Stomach (tissue), 8 donors: ENCODE measurements at regions not wholly inside any gene's neighbourhood (a gene's known extent, or its start where the extent isn't known, plus 50 kb on each side); places are given as distances from the start of the nearest gene placed in this dataset.
A peak's percentile ranks its signal among the peaks of the same experiment; 100 is the strongest.

ENCODE experiments used
- DNase-seq, 2 donors: peaks; one replicate each; pipeline versions ENCODE4 v3.0.0 to v3.0.0-alpha.2; 2013 to 2019
- H3K27ac ChIP-seq, 5 donors: fragments of 200-600 bp in 4 of 5; sonication (generic) in 4 of 5; one replicate each; pipeline ENCODE4 v1.5.1; 2013 to 2019; ENCODE audit warnings: mild to moderate bottlenecking in 1 of 5, moderate library complexity in 1 of 5
- H3K27me3 ChIP-seq, 3 donors: fragments of 200-600 bp; sonication (generic); one replicate each; pipeline ENCODE4 v1.5.1; 2017 to 2019; ENCODE audit warnings: mixed run types in 1 of 3
- H3K36me3 ChIP-seq, 4 donors: fragments of 200-600 bp; sonication (generic); 1 replicate in 3 of 4; 2 replicates in 1 of 4; pipeline ENCODE4 v1.5.1; 2016 to 2019
- H3K4me1 ChIP-seq, 4 donors: fragments of 200-600 bp; sonication (generic); one replicate each; pipeline ENCODE4 v1.5.1; 2016 to 2019
- H3K4me3 ChIP-seq, 4 donors: fragments of 200-600 bp; sonication (generic) in 3 of 4; one replicate each; pipeline ENCODE4 v1.5.1; 2016 to 2019; ENCODE audit warnings: mild to moderate bottlenecking in 1 of 4
- H3K9me3 ChIP-seq, 4 donors: fragments of 200-600 bp; sonication (generic); one replicate each; pipeline ENCODE4 v1.5.1; 2016 to 2019
- EP300 ChIP-seq: sonication (generic); formaldehyde crosslinking; IDR thresholded peaks from one replicate; pipeline ENCODE4 v1.6.1; 2017; ENCODE audit warnings: antibody characterized with exemption
- POLR2A ChIP-seq, 4 donors: fragments of 450-650 bp; IDR thresholded peaks; one replicate each; pipeline ENCODE4 v1.6.1; 2016; ENCODE audit warnings: antibody characterized with exemption in 4 of 4, control low read depth in 2 of 4, mild to moderate bottlenecking in 1 of 4, moderate library complexity in 1 of 4
- POLR2AphosphoS5 ChIP-seq, 3 donors: sonication (generic); formaldehyde crosslinking; IDR thresholded peaks; one replicate each; pipeline ENCODE4 v1.6.1; 2016; ENCODE audit warnings: antibody characterized with exemption in 3 of 3
- WGBS, 5 donors: extraction: QIAGEN DNeasy Blood & Tissue Kit in 3 of 5; methylation state at CpG; one replicate each; pipeline versions ENCODE4 v1.1.5 to v1.1.7; 2013 to 2018; 5-methylcytosine and 5-hydroxymethylcytosine counted together
- intact Hi-C: fragments of 100-400 bp; cut with DNase I; formaldehyde crosslinking; loops from one replicate; pipeline ENCODE4 v1.15.1; 2023; ENCODE audit warnings: low total_unique reads
- TF ChIP-seq, protein P1 (sequence below), 7 experiments: fragments of 450-650 bp in 4 of 7; fragments of 200-600 bp in 3 of 7; sonication (generic) in 3 of 7; IDR thresholded peaks; one replicate each; pipeline ENCODE4 v1.5.1; 2016 to 2019; ENCODE audit warnings: antibody characterized with exemption in 7 of 7, control low read depth in 2 of 7, mild to moderate bottlenecking in 1 of 7
- donor health status: healthy with polysubstance abuse.
- donor health status: Bipolar disorder and iron deficiency.
- donor health status: healthy.

DNA sequence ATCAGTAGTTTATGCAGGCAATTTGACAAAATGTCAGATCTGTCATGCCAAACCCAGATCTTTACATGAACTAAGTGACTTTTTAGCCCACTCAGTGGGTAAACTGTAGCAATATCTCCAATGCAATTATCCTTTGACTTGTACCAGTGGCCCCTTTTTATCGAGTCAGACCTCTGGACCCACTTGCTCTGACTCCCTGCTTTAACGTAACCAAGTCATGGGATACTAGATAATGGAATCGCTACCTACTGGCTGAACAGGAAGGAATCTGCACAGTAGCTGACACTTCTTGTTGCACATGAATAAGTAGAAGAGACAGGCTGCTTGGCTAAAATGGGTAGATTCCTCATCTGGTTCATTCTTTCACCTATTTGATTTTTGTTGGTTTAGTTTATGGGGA lies 128.4 kb upstream of the LYPLAL1 start:
- Histone ChIP-seq H3K27ac (no peak overlapping the region), H3K4me1 (peaks cover 0 to 8% (median 0%) of the 10 kb centered on the region in 4 donors), H3K36me3 (no peaks in the 10 kb centered on the region), H3K27me3 (no peaks in the 10 kb centered on the region), H3K4me3 (no peak overlapping the region), H3K9me3 (no peaks in the 10 kb centered on the region)
- 89 to 97% (median 92%) methylated on average over 3 of the region's 3 CpGs for WGBS, 5 donors
- no peak for DNase-seq
- TF ChIP-seq EP300: no peak
- TF ChIP-seq, protein P1, sequence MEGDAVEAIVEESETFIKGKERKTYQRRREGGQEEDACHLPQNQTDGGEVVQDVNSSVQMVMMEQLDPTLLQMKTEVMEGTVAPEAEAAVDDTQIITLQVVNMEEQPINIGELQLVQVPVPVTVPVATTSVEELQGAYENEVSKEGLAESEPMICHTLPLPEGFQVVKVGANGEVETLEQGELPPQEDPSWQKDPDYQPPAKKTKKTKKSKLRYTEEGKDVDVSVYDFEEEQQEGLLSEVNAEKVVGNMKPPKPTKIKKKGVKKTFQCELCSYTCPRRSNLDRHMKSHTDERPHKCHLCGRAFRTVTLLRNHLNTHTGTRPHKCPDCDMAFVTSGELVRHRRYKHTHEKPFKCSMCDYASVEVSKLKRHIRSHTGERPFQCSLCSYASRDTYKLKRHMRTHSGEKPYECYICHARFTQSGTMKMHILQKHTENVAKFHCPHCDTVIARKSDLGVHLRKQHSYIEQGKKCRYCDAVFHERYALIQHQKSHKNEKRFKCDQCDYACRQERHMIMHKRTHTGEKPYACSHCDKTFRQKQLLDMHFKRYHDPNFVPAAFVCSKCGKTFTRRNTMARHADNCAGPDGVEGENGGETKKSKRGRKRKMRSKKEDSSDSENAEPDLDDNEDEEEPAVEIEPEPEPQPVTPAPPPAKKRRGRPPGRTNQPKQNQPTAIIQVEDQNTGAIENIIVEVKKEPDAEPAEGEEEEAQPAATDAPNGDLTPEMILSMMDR (IDR thresholded peaks at IDR 0.05): no peak
- TF ChIP-seq POLR2A (IDR thresholded peaks at IDR 0.05): no peak
- no peak for TF ChIP-seq POLR2AphosphoS5 (IDR thresholded peaks at IDR 0.05)
- intact Hi-C loops: no loop called here

DNA sequence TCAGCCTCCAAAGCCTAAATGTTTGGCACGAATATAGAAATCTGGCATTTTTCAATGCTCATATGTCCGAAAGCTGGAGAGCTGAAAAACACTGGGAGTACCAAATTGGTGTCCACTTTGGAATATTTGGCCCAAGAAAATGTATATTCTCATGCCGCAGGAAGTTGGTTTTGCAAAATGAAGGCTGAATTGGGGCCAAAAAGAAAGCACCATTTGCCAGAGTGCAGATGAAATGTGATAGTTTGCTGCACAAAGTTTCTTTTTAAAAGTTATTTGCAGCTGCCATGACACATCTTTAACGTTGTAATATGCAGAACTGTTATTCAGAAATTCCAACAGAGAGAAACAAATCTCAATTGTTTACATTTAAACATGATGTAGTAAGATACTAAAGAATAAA lies 124.2 kb upstream of the LYPLAL1 start:
- peaks cover 0 to 8% (median 0%) of the 10 kb centered on the region in 4 donors for H3K4me1 ChIP-seq
- intact Hi-C loops: no loop called here
- no peaks in the 10 kb centered on the region for H3K9me3 ChIP-seq
- H3K27ac ChIP-seq: no peak overlapping the region
- H3K27me3 ChIP-seq: no peaks in the 10 kb centered on the region
- 45 to 67% (median 63%) methylated on average over 4 of the region's 4 CpGs for WGBS, 5 donors
- peak in 1 of 2 donors; percentile 45 for DNase-seq
- H3K36me3 ChIP-seq: no peaks in the 10 kb centered on the region
- TF ChIP-seq EP300 (no peak), POLR2AphosphoS5 (IDR thresholded peaks at IDR 0.05) (no peak), POLR2A (IDR thresholded peaks at IDR 0.05) (no peak)
- TF ChIP-seq, protein P1 (IDR thresholded peaks at IDR 0.05): no peak
- no peak overlapping the region for H3K4me3 ChIP-seq

DNA sequence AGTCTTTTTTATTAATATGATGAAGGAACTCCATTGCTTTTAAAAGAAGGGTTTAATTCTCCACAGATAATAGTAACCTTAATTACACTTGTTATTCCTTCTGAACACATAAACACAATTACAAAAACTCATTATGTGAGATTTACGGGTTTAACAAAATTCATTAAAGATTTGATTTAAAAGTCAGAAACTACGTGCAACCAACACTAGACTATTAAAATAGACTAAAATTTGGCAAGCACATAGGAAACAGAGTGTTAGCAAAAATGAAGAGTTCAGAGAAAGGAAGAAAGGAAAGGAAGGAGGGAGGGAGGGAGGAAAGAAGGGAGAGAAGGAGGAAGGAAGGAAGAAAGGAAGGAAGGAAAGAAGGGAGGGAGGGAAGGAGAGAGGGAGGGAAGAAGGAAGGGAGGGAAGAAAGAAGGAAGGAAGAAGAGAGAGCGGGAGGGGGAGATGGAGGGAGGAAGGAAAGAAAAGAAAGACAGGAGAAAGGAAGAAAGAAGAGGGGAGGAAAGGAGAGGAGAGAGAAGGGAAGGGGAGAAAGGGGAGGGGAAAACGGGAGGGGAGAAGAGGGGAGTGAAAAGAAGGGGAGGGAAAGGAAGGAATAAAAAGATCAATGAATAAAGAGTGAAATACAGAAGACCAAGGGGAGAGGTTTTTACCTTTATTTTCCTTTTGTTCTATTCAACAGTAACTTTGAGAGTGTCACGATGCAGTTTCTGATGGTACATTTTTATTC lies 123.4 kb upstream of the LYPLAL1 start:
- peaks cover 0 to 8% (median 0%) of the 10 kb centered on the region in 4 donors for H3K4me1 ChIP-seq
- no peak overlapping the region for H3K27ac ChIP-seq
- 66 to 82% (median 79%) methylated on average over 5 of the region's 5 CpGs for WGBS, 5 donors
- DNase-seq: no peak
- TF ChIP-seq, protein P1 (IDR thresholded peaks at IDR 0.05): no peak
- no peaks in the 10 kb centered on the region for H3K27me3 ChIP-seq
- no peak overlapping the region for H3K4me3 ChIP-seq
- intact Hi-C loops: no loop called here
- no peaks in the 10 kb centered on the region for H3K9me3 ChIP-seq
- no peaks in the 10 kb centered on the region for H3K36me3 ChIP-seq

DNA sequence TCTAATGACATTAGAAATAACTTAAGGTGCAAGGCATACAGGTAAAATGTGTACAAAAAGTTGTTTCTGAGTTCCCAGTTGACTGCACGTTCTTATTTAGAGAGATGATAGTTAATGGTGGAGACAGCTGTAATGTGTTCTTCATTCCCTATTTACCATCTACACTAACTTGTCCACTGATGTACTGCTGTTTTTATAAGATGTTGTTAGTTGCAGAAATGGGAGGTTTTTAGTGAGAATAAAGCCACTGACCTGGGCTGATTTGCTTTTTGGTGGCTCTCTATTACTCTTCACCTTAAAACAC lies 122.9 kb upstream of the LYPLAL1 start:
- no peaks in the 10 kb centered on the region for H3K27me3 ChIP-seq
- H3K4me3 ChIP-seq: no peak overlapping the region
- TF ChIP-seq, protein P1 (IDR thresholded peaks at IDR 0.05): no peak
- no peak for TF ChIP-seq POLR2A (IDR thresholded peaks at IDR 0.05)
- no peak for TF ChIP-seq EP300
- no peak for TF ChIP-seq POLR2AphosphoS5 (IDR thresholded peaks at IDR 0.05)
- no peak overlapping the region for H3K27ac ChIP-seq
- H3K4me1 ChIP-seq: peaks cover 0 to 8% (median 0%) of the 10 kb centered on the region in 4 donors
- H3K9me3 ChIP-seq: no peaks in the 10 kb centered on the region
- intact Hi-C loops: no loop called here
- 0 to 74% (median 32%) methylated on average over 1 of the region's 1 CpG for WGBS, 5 donors
- no peaks in the 10 kb centered on the region for H3K36me3 ChIP-seq
- no peak for DNase-seq
